ENCODE measurements at regions not wholly inside any gene's neighbourhood (a gene's known extent, or its start where the extent isn't known, plus 50 kb on each side); places are given as distances from the start of the nearest gene placed in this dataset.

- TF ChIP-seq EZH2 (IDR thresholded peaks at IDR 0.05; ENCODE audit: low read length) (no peak), CTCF (optimal IDR thresholded peaks at IDR 0.05 in 1 of 3, IDR thresholded peaks at IDR 0.05 in 1 of 3, conservative IDR thresholded peaks at IDR 0.05 in 1 of 3; ENCODE audit: extremely low read depth in 1 of 3, insufficient read depth in 2 of 3, low read length in 3 of 3) (no peak)
Measured at GRCh38 chr5:119745976-119746375, 116.6 kb downstream of the FAM170A start.
